Upper lobe of right lung (tissue), 1 donor: ENCODE measurements at regions not wholly inside any gene's neighbourhood (a gene's known extent, or its start where the extent isn't known, plus 50 kb on each side); places are given as distances from the start of the nearest gene placed in this dataset.

Source experiments
- ATAC-seq: fragments of 200-7000 bp; cut with Tn5 transposase; one replicate; pipeline ENCODE4 v1.9.1; 2020; ENCODE audit warnings: mild to moderate bottlenecking, moderate library complexity
- DNase-seq: peaks from one replicate; pipeline ENCODE4 v3.0.0-alpha.2; 2020
- H3K27ac ChIP-seq: fragments of 200-600 bp; one replicate; pipeline ENCODE4 v1.8.0; 2022
- H3K27me3 ChIP-seq: fragments of 200-600 bp; one replicate; pipeline ENCODE4 v1.8.0; 2022; ENCODE audit warnings: mild to moderate bottlenecking
- H3K36me3 ChIP-seq: fragments of 200-600 bp; one replicate; pipeline ENCODE4 v1.8.0; 2022
- H3K4me1 ChIP-seq: fragments of 200-600 bp; one replicate; pipeline ENCODE4 v1.8.0; 2022
- H3K4me3 ChIP-seq: fragments of 200-600 bp; one replicate; pipeline ENCODE4 v1.8.0; 2022; ENCODE audit warnings: mild to moderate bottlenecking
- H3K9me3 ChIP-seq: fragments of 200-600 bp; one replicate; pipeline ENCODE4 v1.8.0; 2022
- CTCF ChIP-seq: fragments of 200-600 bp; IDR thresholded peaks from one replicate; pipeline ENCODE4 v1.8.0; 2022; ENCODE audit warnings: antibody characterized with exemption
- intact Hi-C: fragments of 100-400 bp; cut with DNase I; formaldehyde crosslinking; loops from one replicate; pipeline ENCODE4 v1.11.0; 2022
- donor health status: DM: no; HTN: yes; CAD: no; lungs with severe emphysema.

GRCh38 chr22:49548356-49549202 lies 279.1 kb downstream of the BRD1 start:
- Histone ChIP-seq H3K4me1 (no peaks in the 10 kb centered on the region), H3K27me3 (no peaks in the 10 kb centered on the region), H3K36me3 (no peaks in the 10 kb centered on the region), H3K4me3 (no peak overlapping the region), H3K9me3 (no peaks in the 10 kb centered on the region), H3K27ac (no peak overlapping the region)
- DNase-seq (peak; percentile 46), ATAC-seq (no peak)
- TF ChIP-seq CTCF, result no peak
- intact Hi-C loops, result no loop called here

- H3K36me3 ChIP-seq, result no peaks in the 10 kb centered on the region
- no peaks in the 10 kb centered on the region for H3K9me3 ChIP-seq
- H3K4me3 ChIP-seq, result no peak overlapping the region
- ATAC-seq (no peak), DNase-seq (peak; percentile 51)
- H3K27ac ChIP-seq, result no peak overlapping the region
- intact Hi-C loops, result no loop called here
- no peaks in the 10 kb centered on the region for H3K4me1 ChIP-seq
- no peaks in the 10 kb centered on the region for H3K27me3 ChIP-seq
- TF ChIP-seq CTCF, result no peak
Measured at GRCh38 chr22:49547751-49548239, 279.9 kb downstream of the BRD1 start.

GRCh38 chr22:49546811-49547585 lies 280.7 kb downstream of the BRD1 start:
- H3K36me3 ChIP-seq, result no peaks in the 10 kb centered on the region
- H3K27me3 ChIP-seq, result no peaks in the 10 kb centered on the region
- H3K4me1 ChIP-seq, result no peaks in the 10 kb centered on the region
- DNase-seq, result peak; percentile 39
- TF ChIP-seq CTCF, result no peak
- no peak overlapping the region for H3K27ac ChIP-seq
- intact Hi-C loops, result no loop called here
- ATAC-seq, result no peak
- no peaks in the 10 kb centered on the region for H3K9me3 ChIP-seq
- no peak overlapping the region for H3K4me3 ChIP-seq

- no peak overlapping the region for H3K4me3 ChIP-seq
- no peak for TF ChIP-seq CTCF
- no peaks in the 10 kb centered on the region for H3K36me3 ChIP-seq
- no peaks in the 10 kb centered on the region for H3K27me3 ChIP-seq
- H3K27ac ChIP-seq, result no peak overlapping the region
- DNase-seq (peak; percentile 37), ATAC-seq (no peak)
- intact Hi-C loops, result no loop called here
- no peaks in the 10 kb centered on the region for H3K4me1 ChIP-seq
- no peaks in the 10 kb centered on the region for H3K9me3 ChIP-seq
Measured at GRCh38 chr22:49545606-49546005, 282.1 kb downstream of the BRD1 start.

- no peak for TF ChIP-seq CTCF
- Histone ChIP-seq H3K27me3 (no peaks in the 10 kb centered on the region), H3K9me3 (no peaks in the 10 kb centered on the region), H3K36me3 (no peaks in the 10 kb centered on the region), H3K27ac (no peak overlapping the region), H3K4me3 (no peak overlapping the region), H3K4me1 (no peaks in the 10 kb centered on the region)
- ATAC-seq (no peak), DNase-seq (no peak)
- intact Hi-C loops, result no loop called here
Measured at GRCh38 chr22:49544286-49544685, 283.4 kb downstream of the BRD1 start.
